Gastrocnemius medialis (tissue), 4 donors: ENCODE measurements at regions not wholly inside any gene's neighbourhood (a gene's known extent, or its start where the extent isn't known, plus 50 kb on each side); places are given as distances from the start of the nearest gene placed in this dataset.

Experiments
- POLR2A ChIP-seq, 2 donors: fragments of 450-650 bp; IDR thresholded peaks; one replicate each; pipeline ENCODE4 v1.6.1; 2017; ENCODE audit warnings: antibody characterized with exemption in 2 of 2, mild to moderate bottlenecking in 2 of 2, moderate library complexity in 2 of 2
- TF ChIP-seq, protein P1 (sequence below), 5 experiments: fragments of 450-650 bp in 3 of 5; fragments of 200-600 bp in 2 of 5; sonication (generic) in 2 of 5; IDR thresholded peaks in 4 of 5; conservative IDR thresholded peaks in 1 of 5; 1 replicate in 4 of 5; 2 replicates in 1 of 5; pipeline ENCODE4 v1.5.1; 2016 to 2019; ENCODE audit warnings: antibody characterized with exemption in 5 of 5, mild to moderate bottlenecking in 3 of 5, moderate library complexity in 3 of 5

DNA sequence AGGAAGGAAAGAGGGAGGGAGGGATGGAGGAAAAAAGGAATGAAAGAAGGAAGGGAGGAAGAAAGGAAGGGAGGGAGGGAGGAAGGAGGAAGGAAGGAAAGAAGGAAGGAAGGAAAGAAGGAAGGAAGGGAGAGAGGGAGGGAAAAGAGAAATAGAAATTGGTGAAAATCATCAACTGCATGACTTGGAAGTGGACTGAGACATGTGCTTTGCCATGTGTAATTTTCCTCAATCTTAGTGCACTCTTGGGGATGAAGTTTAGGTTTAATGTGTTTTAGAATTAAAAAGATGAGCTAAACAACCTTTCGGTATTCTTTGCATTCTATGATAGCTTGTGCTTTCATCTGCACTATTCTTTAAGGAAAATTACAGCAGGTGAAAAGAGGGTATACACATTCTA, 320.1 kb upstream of the GALNT5 start:
- no peak for TF ChIP-seq POLR2A (IDR thresholded peaks at IDR 0.05)
- TF ChIP-seq, protein P1, sequence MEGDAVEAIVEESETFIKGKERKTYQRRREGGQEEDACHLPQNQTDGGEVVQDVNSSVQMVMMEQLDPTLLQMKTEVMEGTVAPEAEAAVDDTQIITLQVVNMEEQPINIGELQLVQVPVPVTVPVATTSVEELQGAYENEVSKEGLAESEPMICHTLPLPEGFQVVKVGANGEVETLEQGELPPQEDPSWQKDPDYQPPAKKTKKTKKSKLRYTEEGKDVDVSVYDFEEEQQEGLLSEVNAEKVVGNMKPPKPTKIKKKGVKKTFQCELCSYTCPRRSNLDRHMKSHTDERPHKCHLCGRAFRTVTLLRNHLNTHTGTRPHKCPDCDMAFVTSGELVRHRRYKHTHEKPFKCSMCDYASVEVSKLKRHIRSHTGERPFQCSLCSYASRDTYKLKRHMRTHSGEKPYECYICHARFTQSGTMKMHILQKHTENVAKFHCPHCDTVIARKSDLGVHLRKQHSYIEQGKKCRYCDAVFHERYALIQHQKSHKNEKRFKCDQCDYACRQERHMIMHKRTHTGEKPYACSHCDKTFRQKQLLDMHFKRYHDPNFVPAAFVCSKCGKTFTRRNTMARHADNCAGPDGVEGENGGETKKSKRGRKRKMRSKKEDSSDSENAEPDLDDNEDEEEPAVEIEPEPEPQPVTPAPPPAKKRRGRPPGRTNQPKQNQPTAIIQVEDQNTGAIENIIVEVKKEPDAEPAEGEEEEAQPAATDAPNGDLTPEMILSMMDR (IDR thresholded peaks at IDR 0.05 in 4 of 5, conservative IDR thresholded peaks at IDR 0.05 in 1 of 5), result no peak
